HEK293T (cell line): ENCODE measurements at regions not wholly inside any gene's neighbourhood (a gene's known extent, or its start where the extent isn't known, plus 50 kb on each side); places are given as distances from the start of the nearest gene placed in this dataset.
A peak's percentile ranks its signal among the peaks of the same experiment; 100 is the strongest.

Source experiments
- ARNT ChIP-seq: fragments of 450-650 bp; IDR thresholded peaks from 2 replicates; pipeline ENCODE4 v1.6.1; 2017; ENCODE audit warnings: mild to moderate bottlenecking
- CTBP1 ChIP-seq: fragments of 450-650 bp; IDR thresholded peaks from 2 replicates; pipeline ENCODE4 v1.6.1; 2016; ENCODE audit warnings: borderline replicate concordance
- FOXA1 ChIP-seq: fragments of 450-650 bp; IDR thresholded peaks from 2 replicates; pipeline ENCODE4 v1.6.1; 2016; ENCODE audit warnings: mild to moderate bottlenecking
- FOXM1 ChIP-seq: fragments of 450-650 bp; IDR thresholded peaks from 2 replicates; pipeline ENCODE4 v1.6.1; 2017; ENCODE audit warnings: mild to moderate bottlenecking, borderline replicate concordance
- L3MBTL2 ChIP-seq: fragments of 450-650 bp; conservative IDR thresholded peaks from 2 replicates; pipeline ENCODE4 v1.6.1; 2016; ENCODE audit warnings: mild to moderate bottlenecking
- LEF1 ChIP-seq: fragments of 450-650 bp; IDR thresholded peaks from 2 replicates; pipeline ENCODE4 v1.6.1; 2017; ENCODE audit warnings: mild to moderate bottlenecking, borderline replicate concordance

DNA sequence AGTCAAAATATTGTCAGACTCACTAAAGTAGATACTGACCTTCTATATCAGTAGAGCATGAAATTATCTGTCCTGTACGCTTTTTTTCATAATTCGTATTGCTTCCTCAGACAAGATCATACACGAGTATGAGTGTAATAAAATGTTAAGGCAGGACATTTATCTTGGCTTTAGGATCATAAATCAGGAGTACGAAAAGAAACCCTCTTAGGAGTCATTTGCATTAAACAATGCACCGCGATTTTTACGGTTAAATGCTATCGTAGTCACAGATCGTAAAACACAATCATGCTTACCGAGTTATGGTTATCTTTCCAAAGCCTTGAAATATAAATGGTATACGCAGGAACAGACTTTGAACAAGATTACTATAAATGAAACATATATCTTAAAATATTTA lies 510.3 kb upstream of the ROBO1 start:
- TF ChIP-seq ARNT = no peak
- TF ChIP-seq L3MBTL2 = no peak
- no peak for TF ChIP-seq FOXM1
- TF ChIP-seq CTBP1 = peak; percentile 71; the same call in 1 of the 2 replicates
- TF ChIP-seq LEF1 = no peak
- TF ChIP-seq FOXA1 = no peak
